ENCODE measurements at regions not wholly inside any gene's neighbourhood (a gene's known extent, or its start where the extent isn't known, plus 50 kb on each side); places are given as distances from the start of the nearest gene placed in this dataset.

DNA sequence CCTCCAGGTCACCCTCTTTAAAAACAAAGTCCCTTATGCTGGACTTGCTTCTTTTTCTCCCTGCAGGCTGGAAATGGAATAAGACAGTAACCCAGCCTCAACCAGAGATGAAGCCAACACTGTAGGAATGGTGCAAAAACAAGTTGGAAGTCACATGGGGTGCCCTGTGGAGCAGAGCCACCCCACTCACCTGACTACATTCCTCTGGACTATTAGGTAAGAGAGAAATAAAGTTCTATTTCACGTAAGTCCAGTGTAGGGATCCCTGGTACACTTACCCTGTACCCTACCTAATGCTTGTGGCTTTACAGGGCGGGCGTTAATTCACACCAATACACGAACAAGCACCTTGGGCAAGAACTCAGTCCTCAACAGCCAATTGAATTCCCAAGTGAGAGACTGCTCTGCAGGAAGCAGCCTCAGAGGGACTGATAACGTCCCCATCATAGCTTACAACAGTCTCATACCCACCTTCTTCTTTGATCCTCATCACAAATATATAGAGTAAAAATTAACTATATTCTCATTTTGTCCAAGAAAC is 112.5 kb upstream of the FGGY start:
- no peak for TF ChIP-seq KLF6 (CRISPR knock-in tag; IDR thresholded peaks at IDR 0.05; ENCODE audit: borderline replicate concordance)
- TF ChIP-seq DIDO1 (tag; IDR thresholded peaks at IDR 0.05; ENCODE audit: low read depth): no peak
- no peak for TF ChIP-seq NFRKB (IDR thresholded peaks at IDR 0.05; ENCODE audit: low read depth)
- no peak for TF ChIP-seq EZH2 (IDR thresholded peaks at IDR 0.05; ENCODE audit: borderline replicate concordance, low read depth, low read length)
- TF ChIP-seq CBX8 (IDR thresholded peaks at IDR 0.05; ENCODE audit: borderline replicate concordance, extremely low read depth, low read depth, low read length, poor library complexity, severe bottlenecking): no peak
- TF ChIP-seq LEF1 (IDR thresholded peaks at IDR 0.05): no peak
- TF ChIP-seq, protein P1, sequence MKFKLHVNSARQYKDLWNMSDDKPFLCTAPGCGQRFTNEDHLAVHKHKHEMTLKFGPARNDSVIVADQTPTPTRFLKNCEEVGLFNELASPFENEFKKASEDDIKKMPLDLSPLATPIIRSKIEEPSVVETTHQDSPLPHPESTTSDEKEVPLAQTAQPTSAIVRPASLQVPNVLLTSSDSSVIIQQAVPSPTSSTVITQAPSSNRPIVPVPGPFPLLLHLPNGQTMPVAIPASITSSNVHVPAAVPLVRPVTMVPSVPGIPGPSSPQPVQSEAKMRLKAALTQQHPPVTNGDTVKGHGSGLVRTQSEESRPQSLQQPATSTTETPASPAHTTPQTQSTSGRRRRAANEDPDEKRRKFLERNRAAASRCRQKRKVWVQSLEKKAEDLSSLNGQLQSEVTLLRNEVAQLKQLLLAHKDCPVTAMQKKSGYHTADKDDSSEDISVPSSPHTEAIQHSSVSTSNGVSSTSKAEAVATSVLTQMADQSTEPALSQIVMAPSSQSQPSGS (CRISPR knock-in tag; IDR thresholded peaks at IDR 0.05): no peak
- TF ChIP-seq EP300 (IDR thresholded peaks at IDR 0.05; ENCODE audit: low read length): no peak
- no peak for TF ChIP-seq TRIM24 (IDR thresholded peaks at IDR 0.05)
- TF ChIP-seq HDGF (IDR thresholded peaks at IDR 0.05): no peak
